Mucosa of gallbladder (tissue), 1 donor: ENCODE measurements at regions not wholly inside any gene's neighbourhood (a gene's known extent, or its start where the extent isn't known, plus 50 kb on each side); places are given as distances from the start of the nearest gene placed in this dataset.

Experiments
- DNase-seq: peaks from one replicate; pipeline ENCODE4 v3.0.0-alpha.2; 2020; ENCODE audit warnings: low spot score
- donor health status: DM: no; HTN: no; CAD: no.

DNA sequence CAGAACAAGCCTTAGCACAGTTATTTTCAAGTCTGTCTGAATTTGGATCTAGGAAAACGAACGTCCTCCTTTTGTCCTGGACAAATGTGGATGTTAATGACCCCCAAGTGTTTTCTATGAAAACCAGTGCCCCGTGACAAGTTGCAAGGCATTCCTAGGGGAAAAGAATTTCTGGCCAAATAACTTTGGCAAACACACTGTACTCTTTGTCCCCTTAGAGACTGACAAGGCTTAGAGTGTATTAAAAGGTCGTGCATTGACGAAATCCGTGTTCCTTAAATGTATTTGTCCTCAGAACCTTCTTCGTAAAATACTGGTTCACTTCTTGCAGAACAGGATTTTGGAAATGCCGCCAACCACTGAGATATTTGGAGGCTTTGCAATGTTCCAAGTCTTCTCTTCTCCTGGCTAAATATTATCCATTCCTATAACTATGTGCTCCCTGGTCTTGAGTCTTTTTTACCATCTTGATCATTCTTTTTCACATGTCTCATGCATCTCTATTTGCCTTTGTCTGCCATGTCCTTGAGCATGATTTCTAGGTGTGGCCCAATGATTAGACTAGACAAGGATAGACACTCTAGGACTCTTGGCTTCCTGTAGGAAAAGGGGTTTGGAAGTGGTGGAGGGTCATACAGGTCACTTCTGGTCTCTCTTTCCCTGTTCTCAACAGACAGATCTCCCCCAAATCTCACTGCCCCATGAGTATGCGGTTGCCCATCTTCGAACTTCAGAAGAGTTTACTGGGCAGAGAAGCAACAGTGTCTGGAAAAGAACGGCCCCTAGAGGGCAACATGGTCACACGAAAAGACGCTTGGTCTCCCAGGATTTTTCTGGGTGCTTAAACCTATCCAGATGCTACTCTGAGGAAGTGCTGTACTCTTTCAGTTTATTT, 117.5 kb downstream of the EDEM1 start:
- peak; percentile 50 for DNase-seq

DNA sequence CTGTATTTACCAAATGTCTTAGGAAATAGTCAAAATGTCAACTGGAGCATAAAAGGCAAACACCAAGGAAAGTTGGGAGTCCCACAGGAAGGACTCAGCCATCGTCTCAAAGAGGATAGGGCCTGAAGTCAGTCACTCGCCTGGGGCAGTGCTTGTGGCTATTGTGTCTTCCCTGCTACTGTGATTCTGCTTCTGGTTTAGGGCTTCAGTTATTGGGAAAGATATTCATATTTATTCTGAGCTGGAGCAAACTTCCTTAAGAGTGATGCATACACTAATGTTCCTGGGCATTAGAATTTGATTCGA, 118.1 kb downstream of the EDEM1 start:
- no peak for DNase-seq

DNA sequence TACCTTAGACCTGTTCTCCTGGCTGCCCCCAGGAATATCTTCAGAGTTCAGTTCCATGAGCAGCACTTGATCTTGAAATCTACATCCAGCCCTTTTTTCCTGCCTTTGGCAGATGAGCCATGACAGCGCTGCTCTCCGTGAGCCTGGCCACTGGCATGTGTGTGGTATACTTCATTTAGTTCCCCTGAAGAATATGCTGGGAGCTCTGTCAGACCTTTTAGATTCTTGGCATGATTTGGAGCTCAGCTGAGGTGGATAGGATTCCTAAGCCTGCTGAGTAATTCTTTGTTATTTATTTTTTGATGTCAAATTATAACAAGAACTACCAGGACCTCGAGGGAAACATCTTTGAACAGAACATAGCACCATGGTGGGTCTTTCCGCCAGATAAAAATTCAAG, 121.7 kb downstream of the EDEM1 start:
- DNase-seq: no peak

DNA sequence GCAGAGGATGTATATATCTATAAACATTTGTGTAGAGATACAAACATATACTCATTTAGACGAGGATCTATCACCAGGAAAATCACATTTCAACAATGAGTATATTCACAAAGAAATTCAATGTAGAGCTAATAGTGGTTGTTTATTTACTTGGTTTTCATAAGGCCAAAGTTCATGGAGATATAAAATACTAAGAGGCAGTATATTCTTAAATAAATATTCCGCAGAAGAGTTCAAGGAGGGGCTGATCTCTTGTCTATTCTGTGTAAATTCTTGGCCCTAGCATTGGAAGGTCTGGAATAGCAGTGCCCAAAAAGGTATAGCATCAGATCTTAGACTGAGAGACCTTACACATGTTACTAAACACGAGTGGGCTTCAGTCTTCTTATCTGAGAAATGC, 122.1 kb downstream of the EDEM1 start:
- DNase-seq: no peak

DNA sequence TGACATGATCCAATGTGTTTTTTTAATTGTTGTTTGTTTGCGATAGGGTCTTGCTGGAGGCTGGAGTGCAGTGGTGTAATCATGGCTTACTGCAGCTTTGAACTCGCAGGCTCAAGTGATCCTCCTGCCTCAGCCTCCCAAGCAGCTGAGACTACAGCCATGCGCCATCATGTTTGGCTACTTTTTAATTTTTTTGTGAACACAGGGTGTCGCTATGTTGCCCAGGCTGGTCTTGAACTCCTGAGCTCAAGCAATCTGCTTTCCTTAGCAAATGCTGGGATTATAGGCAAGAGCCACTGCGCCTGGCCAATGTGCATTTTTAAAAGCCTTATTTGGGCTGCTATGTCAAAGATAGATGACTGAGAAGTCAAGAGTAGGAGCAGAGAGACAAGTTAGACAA, 123.0 kb downstream of the EDEM1 start:
- no peak for DNase-seq

DNA sequence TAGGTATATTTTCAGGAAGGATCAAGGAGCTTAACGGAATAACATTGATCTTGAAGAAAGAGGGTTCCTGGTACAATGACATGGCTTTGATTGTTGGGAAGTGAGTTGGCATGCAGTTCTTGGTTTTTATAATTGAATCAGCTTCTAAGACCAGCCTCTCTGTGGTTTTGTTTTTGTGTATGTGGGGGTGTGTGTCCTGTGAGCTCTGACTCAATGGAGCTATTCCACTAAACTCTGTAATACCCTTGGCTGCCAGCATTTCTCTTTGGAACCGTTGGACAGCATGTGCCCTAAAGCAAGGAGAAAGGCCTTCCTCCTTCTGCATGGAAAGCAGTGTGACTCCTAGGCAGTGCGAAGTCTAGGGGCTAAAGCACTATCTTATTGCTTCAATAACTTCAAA, 124.8 kb downstream of the EDEM1 start:
- DNase-seq: no peak

DNA sequence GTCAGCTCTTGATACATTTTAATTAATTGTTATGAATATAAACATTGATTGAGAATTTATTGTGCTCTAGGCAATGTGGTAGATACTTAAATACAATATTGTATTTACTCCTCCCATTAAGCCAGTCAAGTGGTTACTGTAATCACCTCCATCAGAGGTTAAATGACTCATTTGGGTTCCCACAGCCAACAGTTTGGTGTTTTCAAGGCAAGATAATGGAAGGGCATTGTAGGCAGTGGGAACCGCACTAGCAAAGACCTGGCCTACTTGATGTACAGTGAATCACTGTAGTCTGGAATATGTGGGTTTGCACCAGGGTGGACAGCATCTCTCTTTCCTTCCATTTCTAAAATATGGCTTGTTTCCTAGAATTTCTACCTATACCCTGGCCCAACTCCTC, 127.4 kb downstream of the EDEM1 start:
- no peak for DNase-seq

DNA sequence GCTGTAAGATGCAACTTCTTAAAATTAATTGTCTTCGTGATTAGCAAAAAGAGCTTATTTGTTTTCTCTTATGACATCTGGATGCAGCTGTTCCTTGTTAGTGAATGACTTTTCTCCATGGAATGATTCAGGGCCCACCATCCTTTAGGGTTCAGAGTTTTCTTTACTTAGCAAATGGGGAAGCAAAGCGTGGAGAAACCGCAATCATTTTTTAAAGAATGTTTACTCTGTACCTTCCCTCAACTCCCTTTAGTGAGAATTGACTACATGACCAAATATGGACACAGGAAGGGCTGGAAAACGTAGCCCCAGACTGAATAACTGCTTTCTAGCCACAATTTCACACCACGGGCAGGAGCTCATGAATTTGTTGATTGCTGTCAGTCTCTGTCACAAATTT, 130.1 kb downstream of the EDEM1 start:
- no peak for DNase-seq

DNA sequence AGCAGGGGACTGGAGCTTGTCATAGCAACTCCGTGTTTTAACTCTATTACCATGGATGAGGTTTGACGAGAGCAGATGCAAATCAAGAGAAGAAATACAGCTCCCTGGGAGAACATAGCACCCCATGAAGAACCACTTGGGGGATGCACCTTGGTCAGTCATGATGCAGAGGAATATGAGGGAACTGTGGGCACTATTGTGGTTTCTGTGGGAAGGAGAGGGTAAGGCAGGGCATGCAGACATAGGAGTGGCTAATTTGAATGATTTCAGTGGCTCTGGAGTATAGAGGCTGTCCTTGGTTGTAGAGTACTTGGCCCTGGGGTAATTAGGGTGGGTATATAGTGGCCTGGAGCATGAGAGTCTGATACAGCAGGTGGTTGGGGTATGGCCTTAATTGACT, 131.9 kb downstream of the EDEM1 start:
- no peak for DNase-seq

DNA sequence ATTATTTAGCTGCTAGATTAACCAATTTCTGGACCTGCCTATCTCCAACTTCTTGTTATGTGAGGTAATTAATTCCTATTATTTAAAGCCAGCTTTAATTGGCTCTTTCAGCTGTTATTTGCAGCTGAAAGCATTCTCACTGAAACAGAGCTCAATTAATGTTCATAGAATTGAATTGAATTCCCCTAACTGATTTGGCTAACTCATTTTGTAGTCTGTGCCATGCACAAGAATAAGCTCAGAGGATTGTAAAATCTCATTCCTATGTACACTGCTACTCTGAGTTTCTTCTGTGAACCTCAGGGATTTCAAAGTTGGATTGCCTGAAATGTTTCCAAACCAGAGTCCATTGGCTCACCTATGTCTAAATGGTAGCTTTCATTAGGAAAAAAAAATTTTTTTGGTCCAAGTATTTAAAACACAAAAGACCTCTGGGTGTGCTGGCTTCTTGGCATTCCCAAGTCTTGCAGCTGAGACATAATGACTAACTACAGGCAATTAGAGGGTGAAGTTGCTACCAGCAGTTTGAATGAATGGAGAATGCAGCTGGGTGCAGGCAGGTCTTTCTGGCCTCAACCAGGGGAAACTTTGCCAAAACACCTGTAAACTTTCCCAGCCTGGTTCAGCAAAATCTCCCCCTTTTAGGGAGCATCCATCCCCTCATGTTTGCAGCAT, 134.3 kb downstream of the EDEM1 start:
- DNase-seq: no peak

DNA sequence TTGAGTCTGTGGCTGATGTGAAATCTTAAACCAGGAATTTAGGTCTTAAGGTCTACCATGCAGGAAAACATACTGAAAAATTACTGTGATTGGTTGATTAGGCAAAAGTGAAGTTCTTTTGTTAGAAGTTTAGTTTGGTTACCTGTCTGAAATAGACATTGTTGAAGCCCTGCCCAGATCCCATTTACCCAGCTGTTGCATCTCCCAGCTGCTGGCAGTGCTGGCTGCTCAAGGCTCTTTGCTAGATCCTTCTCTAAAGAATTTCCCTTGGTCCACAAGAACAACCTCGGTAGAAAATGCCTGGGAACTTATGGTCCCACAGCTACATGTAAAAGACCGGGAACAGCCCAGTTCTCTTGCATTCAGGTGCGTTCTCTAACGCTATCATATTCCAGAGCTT, 137.3 kb downstream of the EDEM1 start:
- no peak for DNase-seq

DNA sequence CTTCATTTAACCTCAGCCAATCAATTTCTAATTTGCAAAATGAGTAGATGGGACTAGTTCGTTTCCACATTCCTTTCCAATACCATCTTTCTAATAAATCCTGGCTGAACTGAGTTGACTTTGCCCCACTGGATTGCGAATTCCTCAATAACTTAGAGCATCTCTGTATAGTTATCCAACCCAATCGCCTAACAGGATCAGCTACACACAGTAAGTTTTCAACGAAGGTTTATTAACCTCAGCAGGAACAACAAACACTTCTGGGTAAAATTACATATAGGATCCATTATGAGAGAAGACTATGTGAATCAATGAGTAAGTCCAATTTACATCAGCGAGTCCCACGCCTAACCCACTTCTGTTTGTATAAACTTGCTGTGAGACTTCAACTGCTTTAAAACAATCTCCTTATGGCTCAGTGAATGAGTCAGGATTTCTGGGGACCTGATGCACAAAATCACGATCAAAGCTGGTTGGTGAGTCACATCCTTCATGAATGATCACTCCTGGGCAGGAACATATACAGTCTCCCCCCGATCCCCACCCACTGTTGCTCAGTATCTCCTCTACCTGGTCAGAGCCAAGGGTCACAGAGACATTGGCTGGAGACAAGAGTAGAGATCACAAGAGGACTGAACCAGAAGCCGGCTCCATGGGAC, 142.8 kb downstream of the EDEM1 start:
- no peak for DNase-seq

DNA sequence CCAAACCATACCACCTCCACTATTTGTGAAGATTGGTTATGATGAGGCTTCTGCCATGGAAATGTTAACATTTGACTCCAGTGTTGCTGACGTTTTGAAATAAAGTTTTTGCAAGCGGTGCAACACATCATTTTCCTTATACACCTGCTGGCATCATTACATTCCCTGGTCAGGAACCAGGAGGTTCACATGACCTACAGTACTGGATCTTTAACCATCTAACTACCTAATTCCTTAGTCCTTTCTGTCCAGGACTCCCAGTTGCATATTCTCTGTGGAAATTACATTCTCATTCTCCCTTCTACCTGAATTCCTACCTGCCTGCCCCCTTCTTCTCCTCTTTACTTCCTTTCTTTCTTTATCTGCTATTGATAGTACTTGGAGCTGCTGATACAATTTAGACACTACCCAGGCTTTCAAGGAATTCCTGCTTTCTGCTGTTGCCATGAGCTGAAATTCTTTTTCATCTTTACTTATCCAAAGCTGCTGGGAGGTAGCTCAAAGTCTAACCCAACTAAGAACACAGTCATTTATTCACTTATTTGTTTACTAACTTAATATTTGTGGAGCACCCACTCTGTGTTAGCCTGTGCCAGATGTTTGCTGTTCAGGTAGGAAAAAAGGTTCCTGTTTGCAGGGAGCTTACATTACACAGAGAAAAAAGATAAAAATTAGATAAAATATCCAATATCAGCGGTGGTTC, 144.2 kb downstream of the EDEM1 start:
- no peak for DNase-seq

DNA sequence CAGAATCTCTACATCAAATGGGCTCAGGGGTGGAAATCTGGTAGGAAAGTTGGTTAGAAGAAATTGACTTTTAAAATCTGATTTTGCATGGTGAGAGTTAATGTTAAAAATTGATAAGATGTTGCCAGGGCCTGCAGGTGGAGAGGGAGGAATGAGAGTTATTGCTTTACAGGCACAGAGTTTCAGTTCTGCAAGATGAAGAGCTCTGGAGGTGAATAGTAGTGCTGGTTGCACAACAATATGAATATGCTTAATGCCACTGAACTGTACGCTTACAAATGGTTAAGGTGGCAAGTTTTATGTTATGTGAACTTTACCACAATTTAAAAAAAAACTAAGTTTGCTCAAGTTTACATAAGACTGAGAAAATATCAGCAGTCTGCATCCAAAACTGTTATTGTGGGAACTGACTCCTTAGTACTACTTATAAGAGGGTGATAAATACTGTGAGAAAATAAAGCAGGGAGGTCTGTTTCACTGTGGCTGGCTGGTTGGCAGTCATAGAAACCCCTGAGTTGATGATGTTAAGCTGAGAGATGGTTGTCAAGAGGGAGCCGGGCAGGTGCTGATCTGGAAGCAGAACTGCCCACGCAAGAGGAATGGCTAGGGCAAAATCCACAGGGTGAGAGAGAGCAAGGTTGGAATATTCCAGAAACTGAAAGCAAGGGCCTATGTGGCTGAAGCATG, 144.9 kb downstream of the EDEM1 start:
- DNase-seq: no peak

DNA sequence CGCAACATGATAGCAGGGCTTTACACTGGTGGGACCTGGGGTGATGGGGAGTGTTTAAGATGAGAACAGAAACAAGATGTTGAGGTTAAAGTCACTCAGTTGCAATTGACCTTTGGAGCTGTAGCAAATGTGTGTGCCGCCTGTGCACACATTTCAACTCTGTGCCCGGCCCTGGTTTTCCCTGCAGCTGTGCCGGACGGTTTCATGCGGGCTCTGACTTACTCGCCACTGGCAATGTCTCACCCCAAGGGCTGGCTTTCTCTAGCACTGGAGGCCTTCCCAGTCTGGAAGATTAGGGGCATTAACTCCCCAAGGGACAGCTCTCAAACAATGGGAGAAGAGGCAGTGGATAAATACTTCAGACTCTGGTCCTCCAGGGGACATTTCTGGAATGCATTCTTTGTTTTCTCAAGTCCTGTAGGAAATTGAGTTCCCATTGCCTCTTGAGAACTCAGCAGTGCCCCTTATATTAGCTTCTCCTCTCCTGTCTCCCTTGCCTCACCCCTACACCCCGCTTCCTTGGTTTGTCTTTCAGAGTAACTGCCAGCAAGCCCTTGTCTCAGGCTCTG, 152.5 kb downstream of the EDEM1 start:
- no peak for DNase-seq

DNA sequence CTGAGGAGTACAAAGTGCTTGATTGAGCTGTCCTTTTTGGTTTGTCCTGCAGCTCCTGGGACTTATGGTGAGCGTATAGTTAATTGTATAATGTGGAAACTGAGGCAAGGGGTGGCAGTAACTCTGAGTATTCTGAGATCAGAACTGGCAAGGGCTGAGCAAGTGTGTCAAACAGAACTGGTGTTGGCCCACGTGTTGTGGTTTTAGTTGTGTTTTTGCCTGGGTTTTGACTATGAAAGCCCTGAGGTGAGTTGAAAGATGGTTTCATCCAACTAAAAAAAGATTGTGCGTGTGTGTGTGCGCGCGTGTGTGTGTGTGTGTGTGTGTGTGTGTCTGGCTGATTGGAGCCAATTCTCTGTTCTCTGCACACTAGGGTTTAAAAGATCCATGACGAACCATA, 154.1 kb downstream of the EDEM1 start:
- no peak for DNase-seq

DNA sequence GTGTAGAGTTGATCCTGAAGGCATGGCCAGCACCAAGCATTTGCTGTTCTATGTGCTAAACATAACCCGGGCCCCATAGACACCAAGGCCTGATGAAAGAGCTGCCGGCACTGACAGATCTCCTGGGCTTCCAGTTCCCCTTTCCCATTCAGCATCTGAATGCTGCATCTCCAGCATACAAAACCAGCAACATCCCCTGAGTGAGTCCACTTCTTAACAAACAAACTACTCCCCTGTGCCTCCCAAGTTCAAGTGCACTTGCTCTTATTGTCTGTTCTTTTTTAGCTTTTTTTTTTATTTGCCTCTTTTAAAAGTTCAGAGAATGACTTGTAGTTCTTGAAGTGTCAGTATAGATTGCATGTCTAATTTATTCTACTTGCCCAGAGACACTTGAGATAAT, 156.0 kb downstream of the EDEM1 start:
- no peak for DNase-seq

DNA sequence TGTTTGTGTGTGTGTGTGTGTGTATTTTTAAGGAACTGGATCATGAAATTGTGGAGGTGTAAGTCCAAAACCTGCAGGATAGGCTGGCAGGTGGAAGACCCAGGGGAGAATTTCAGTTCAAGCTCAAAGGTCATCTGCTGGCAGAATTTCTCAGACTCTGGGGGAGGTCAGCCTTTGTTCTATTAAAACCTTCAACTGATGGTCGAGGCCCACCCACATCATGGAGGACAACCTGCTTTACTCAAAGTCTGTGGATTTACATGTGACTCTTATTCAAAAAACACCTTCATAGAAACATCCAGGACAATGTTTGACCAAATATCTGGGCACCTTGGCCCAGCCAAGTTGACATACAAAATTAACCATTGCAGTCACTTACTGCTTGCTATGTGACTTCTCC, 157.2 kb downstream of the EDEM1 start:
- no peak for DNase-seq

DNA sequence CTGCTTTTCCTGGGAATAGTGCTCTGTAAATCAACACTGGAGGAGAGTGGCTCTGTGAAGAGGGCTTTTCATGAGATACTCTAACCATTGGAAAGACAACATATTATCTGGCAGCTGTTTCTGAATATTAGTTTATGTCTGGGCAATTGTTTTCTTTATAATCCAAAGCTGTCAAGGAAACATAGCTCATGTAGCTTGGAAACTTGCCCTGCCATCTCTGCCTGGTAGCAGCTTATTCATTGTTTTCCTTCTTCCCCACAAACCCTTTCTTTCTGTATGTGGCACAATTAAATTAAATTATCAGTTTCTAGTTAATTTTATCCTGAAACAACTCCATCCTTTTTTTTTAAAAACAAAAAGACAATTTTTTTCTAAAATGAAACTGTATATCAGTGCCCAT, 160.0 kb downstream of the EDEM1 start:
- no peak for DNase-seq

DNA sequence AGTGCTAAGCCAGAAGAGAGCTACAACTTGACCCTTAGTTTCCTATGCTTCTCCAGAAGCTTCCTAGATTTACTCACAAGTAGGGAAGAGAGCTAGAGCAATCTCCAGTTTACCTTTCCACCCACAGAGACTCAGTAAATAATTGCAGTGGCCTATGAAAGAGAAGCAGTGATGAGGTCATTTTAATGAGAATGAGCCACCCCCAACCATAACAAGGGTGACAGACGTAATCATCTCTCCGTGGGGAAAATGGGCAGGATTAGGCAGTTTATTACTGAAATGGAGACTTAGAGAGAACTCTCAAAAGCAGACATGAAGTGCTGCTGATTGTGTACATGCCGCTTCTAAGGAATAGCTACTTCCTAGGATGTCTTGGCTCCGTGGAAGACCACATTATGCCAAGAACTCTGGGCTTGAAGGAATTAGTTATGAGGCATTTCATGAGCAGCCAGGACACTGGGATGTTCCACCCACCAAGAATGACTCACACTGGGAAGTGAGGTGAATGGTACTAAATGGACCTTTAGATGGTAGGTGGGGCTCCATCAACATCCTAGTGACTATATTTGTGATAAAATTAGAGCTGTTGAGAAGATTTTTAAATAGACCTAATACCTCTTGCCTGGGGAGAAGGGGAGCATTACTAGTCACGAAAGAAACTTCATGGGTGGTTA, 160.9 kb downstream of the EDEM1 start:
- DNase-seq: no peak

DNA sequence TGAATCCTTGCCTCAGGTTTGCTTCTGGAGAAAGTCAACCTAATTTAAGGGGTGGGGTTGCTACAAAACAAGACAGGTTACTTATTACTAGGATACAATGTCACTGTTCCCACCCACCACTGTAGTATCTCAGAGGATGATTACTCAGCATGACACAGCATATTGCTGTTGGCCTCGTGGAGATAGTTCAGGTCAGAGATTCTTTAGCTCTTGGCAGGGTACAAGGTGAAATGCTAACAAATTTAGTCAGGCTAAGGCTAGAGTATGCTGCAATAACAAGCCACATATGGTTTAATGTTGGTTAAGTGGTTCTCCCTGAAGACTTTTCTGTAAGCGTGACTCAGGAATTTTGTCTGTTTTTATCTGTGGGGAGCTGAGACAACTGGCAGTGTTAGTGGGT, 161.8 kb downstream of the EDEM1 start:
- DNase-seq: no peak
